ENCODE measurements at regions not wholly inside any gene's neighbourhood (a gene's known extent, or its start where the extent isn't known, plus 50 kb on each side); places are given as distances from the start of the nearest gene placed in this dataset.

GRCh38 chr9:89986190-89986589, 381.4 kb downstream of the GADD45G start:
- 95 to 96% methylated on average over 2 of the region's 2 CpGs for WGBS, 2 experiments

GRCh38 chr9:89988458-89988857, 383.6 kb downstream of the GADD45G start:
- Histone ChIP-seq H3K27ac (ENCODE audit: insufficient read depth, low read depth, low read length, poor library complexity, severe bottlenecking) (no peak overlapping the region), H3K4me3 (ENCODE audit: insufficient read depth, low read depth, low read length) (no peak overlapping the region), H3K4me1 (ENCODE audit: control insufficient read depth, insufficient read depth, low read length) (no peaks in the 10 kb centered on the region), H3K36me3 (ENCODE audit: control insufficient read depth, insufficient read depth, low read length) (no peaks in the 10 kb centered on the region), H3K27me3 (ENCODE audit: control insufficient read depth, insufficient read depth, low read length, poor library complexity, severe bottlenecking) (no peaks in the 10 kb centered on the region), H3K9me3 (ENCODE audit: control insufficient read depth, low read length) (no peaks in the 10 kb centered on the region)
- no CpG with 5 or more reads among the region's 1 CpG for WGBS, 2 experiments

More at GRCh38 chr9:89986190-89986589, 381.4 kb downstream of the GADD45G start:
- Histone ChIP-seq H3K36me3 (ENCODE audit: control insufficient read depth, insufficient read depth, low read length) (no peaks in the 10 kb centered on the region), H3K4me1 (ENCODE audit: control insufficient read depth, insufficient read depth, low read length) (no peaks in the 10 kb centered on the region), H3K4me3 (ENCODE audit: insufficient read depth, low read depth, low read length) (no peak overlapping the region), H3K27me3 (ENCODE audit: control insufficient read depth, insufficient read depth, low read length, poor library complexity, severe bottlenecking) (no peaks in the 10 kb centered on the region), H3K27ac (ENCODE audit: insufficient read depth, low read depth, low read length, poor library complexity, severe bottlenecking) (no peak overlapping the region), H3K9me3 (ENCODE audit: control insufficient read depth, low read length) (no peaks in the 10 kb centered on the region)

- Histone ChIP-seq H3K4me1 (ENCODE audit: control insufficient read depth, insufficient read depth, low read length) (peaks cover 13% of the 10 kb centered on the region), H3K9me3 (ENCODE audit: control insufficient read depth, low read length) (no peaks in the 10 kb centered on the region), H3K27ac (ENCODE audit: insufficient read depth, low read depth, low read length, poor library complexity, severe bottlenecking) (no peak overlapping the region), H3K27me3 (ENCODE audit: control insufficient read depth, insufficient read depth, low read length, poor library complexity, severe bottlenecking) (no peaks in the 10 kb centered on the region), H3K36me3 (ENCODE audit: control insufficient read depth, insufficient read depth, low read length) (no peaks in the 10 kb centered on the region), H3K4me3 (ENCODE audit: insufficient read depth, low read depth, low read length) (no peak overlapping the region)
- 94 to 95% methylated on average over 7 of the region's 7 CpGs for WGBS, 2 experiments
These were observed 386.5 kb downstream of the GADD45G start for GRCh38 chr9:89991204-89991790.

GRCh38 chr9:89992326-89993198, 387.8 kb downstream of the GADD45G start:
- H3K27ac ChIP-seq (ENCODE audit: insufficient read depth, low read depth, low read length, poor library complexity, severe bottlenecking): no peak overlapping the region
- WGBS, 2 experiments: 85 to 86% methylated on average over 15 to 16 of the region's 16 CpGs

DNA sequence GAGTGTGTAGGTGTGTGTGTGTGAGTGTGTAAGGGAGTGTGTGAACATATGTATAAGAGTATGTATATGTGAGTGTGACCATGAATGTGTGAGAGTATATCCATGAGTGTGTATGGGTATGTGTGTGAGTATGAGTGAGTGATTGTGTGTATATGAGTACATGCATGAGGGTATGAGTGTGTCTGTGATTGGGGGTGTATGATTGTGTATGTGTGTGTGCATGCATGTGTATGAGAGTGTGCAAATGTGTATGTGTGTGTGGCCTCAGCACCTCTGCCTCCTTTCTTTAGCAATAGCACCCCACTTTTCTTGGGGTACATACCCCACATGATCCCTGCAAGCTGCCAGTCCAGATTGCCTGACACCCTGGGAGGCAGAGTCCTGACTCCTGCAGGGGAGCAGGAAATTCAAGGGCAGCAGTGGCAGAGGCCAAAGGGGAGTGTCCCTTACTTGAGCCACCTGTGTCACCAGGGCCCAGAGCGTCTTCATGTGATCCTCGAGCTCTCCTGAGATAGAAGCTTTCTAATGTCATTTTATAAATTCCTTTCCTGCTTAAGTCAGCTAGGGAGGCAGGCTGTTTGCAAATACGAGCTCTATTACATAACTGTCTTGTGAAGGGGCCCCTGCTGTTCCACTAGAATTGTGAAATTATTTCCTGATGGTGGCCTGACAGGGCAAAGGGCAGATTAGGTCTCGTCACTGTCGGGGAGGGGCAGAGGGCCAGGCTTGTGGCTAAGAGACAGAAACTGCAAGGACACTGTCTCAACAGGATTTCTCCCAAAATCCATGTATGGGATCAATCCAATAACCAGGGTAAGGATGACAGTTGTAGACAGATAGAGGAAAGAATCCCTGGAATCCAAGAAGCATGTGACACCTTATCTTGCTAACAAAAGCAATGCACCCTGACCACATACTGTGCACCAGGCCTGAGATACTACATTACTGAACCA, 389.1 kb downstream of the GADD45G start:
- H3K4me3 ChIP-seq (ENCODE audit: insufficient read depth, low read depth, low read length): no peak overlapping the region
- no peak overlapping the region for H3K27ac ChIP-seq (ENCODE audit: insufficient read depth, low read depth, low read length, poor library complexity, severe bottlenecking)
- H3K27me3 ChIP-seq (ENCODE audit: control insufficient read depth, insufficient read depth, low read length, poor library complexity, severe bottlenecking): no peaks in the 10 kb centered on the region
- no peaks in the 10 kb centered on the region for H3K36me3 ChIP-seq (ENCODE audit: control insufficient read depth, insufficient read depth, low read length)
- 67 to 71% methylated on average over 5 of the region's 5 CpGs for WGBS, 2 experiments
- peaks cover 13% of the 10 kb centered on the region for H3K4me1 ChIP-seq (ENCODE audit: control insufficient read depth, insufficient read depth, low read length)
- no peaks in the 10 kb centered on the region for H3K9me3 ChIP-seq (ENCODE audit: control insufficient read depth, low read length)

More at GRCh38 chr9:89992326-89993198, 387.8 kb downstream of the GADD45G start:
- Histone ChIP-seq H3K4me3 (ENCODE audit: insufficient read depth, low read depth, low read length) (no peak overlapping the region), H3K27me3 (ENCODE audit: control insufficient read depth, insufficient read depth, low read length, poor library complexity, severe bottlenecking) (no peaks in the 10 kb centered on the region), H3K36me3 (ENCODE audit: control insufficient read depth, insufficient read depth, low read length) (no peaks in the 10 kb centered on the region), H3K9me3 (ENCODE audit: control insufficient read depth, low read length) (no peaks in the 10 kb centered on the region), H3K4me1 (ENCODE audit: control insufficient read depth, insufficient read depth, low read length) (peaks cover 13% of the 10 kb centered on the region)

DNA sequence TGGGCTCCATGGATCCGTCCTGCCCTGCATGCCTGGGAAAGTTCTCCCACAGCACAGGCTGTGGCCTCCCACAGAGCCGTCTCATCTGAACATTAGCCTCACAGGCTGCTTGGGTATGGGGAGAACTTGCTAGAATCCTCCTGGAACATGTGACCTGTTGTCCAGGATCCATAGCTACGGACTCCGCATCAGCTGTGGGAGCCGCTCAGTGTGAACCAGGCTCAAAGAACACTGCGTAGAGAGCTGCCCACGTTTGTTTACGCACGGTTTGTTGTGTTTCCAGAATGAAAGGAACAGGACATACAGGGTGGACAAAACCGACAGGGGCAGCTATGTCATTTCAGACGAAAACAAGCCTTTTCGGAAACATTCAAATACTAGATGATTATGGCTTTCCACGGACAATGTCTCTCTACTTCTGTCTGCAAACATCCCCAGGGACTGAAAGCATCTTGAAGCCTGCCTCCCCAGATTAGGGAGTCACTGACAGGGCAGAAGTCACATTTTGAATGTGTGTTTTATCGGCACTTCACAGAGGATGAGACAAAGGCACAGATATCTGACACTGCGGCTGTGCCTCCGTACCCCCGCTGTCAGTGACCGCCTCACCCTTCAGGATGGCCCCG, 390.3 kb downstream of the GADD45G start:
- Histone ChIP-seq H3K4me3 (ENCODE audit: insufficient read depth, low read depth, low read length) (no peak overlapping the region), H3K27ac (ENCODE audit: insufficient read depth, low read depth, low read length, poor library complexity, severe bottlenecking) (no peak overlapping the region), H3K4me1 (ENCODE audit: control insufficient read depth, insufficient read depth, low read length) (peaks cover 19% of the 10 kb centered on the region), H3K9me3 (ENCODE audit: control insufficient read depth, low read length) (no peaks in the 10 kb centered on the region), H3K27me3 (ENCODE audit: control insufficient read depth, insufficient read depth, low read length, poor library complexity, severe bottlenecking) (no peaks in the 10 kb centered on the region), H3K36me3 (ENCODE audit: control insufficient read depth, insufficient read depth, low read length) (no peaks in the 10 kb centered on the region)
- WGBS, 2 experiments: 81 to 85% methylated on average over 19 of the region's 19 CpGs

DNA sequence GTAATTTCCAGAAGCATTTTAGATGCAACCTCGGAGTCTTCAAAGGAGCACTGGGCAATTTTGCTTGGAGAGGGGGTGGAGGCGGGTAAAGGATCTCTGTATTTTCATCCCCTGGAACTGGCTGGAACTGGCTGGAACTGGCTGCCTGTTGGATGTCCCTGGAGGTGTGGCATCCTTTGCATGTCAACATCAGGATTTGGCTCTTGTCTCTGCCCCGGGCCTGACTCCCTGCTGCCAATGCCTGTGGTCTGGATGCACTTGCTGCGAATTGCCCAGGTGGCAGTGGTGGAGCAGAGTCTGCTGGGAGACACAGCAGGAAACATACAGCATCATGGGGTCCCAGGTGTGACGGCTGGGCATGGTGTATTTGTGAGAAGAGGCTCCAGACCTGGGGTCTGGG, 391.3 kb downstream of the GADD45G start:
- H3K36me3 ChIP-seq (ENCODE audit: control insufficient read depth, insufficient read depth, low read length): no peaks in the 10 kb centered on the region
- peaks cover 19% of the 10 kb centered on the region for H3K4me1 ChIP-seq (ENCODE audit: control insufficient read depth, insufficient read depth, low read length)
- no peaks in the 10 kb centered on the region for H3K9me3 ChIP-seq (ENCODE audit: control insufficient read depth, low read length)
- no peak overlapping the region for H3K27ac ChIP-seq (ENCODE audit: insufficient read depth, low read depth, low read length, poor library complexity, severe bottlenecking)
- H3K27me3 ChIP-seq (ENCODE audit: control insufficient read depth, insufficient read depth, low read length, poor library complexity, severe bottlenecking): no peaks in the 10 kb centered on the region
- 91 to 93% methylated on average over 5 of the region's 5 CpGs for WGBS, 2 experiments
- H3K4me3 ChIP-seq (ENCODE audit: insufficient read depth, low read depth, low read length): no peak overlapping the region

DNA sequence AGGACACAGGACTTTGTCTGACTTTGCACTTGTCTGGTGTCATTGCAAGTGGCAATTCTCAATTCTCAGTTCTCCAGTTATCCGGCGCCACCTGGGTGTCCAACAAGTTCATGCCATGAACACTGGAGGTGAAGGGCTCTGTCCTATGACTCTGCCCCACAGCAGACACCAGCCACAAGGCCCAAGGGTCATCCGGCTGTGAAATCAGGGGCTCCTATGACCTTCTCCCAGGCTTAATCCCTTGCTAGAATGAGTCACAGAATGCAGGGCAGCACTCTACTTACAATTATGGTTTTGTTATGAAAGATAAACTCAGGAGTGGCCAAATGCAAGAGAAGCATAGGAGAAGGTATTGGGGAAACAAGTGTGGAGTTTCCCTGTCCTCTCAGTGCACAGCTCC, 392.0 kb downstream of the GADD45G start:
- H3K27ac ChIP-seq (ENCODE audit: insufficient read depth, low read depth, low read length, poor library complexity, severe bottlenecking): no peak overlapping the region
- H3K9me3 ChIP-seq (ENCODE audit: control insufficient read depth, low read length): no peaks in the 10 kb centered on the region
- peaks cover 21% of the 10 kb centered on the region for H3K4me1 ChIP-seq (ENCODE audit: control insufficient read depth, insufficient read depth, low read length)
- no peaks in the 10 kb centered on the region for H3K27me3 ChIP-seq (ENCODE audit: control insufficient read depth, insufficient read depth, low read length, poor library complexity, severe bottlenecking)
- WGBS, 2 experiments: 93 to 98% methylated on average over 3 of the region's 3 CpGs
- no peaks in the 10 kb centered on the region for H3K36me3 ChIP-seq (ENCODE audit: control insufficient read depth, insufficient read depth, low read length)
- no peak overlapping the region for H3K4me3 ChIP-seq (ENCODE audit: insufficient read depth, low read depth, low read length)

DNA sequence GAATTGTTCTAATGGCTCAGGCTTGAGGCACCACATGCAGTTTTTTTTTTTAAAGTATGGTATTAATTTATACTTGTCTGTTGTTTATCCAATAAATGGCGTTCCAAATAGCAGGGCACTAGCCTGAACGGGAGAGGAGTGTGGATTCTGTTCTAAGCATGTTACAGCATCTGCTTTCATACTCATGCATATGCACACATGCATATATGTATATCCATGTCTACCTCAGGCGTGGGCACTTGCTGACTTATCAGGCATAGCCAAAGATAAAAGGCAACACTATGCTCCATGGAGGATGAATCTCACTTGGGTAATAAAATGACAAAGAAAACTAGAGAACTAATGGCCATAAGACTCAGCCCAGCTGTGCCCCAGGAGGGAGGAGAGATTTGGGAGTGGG, 393.8 kb downstream of the GADD45G start:
- no peak overlapping the region for H3K4me3 ChIP-seq (ENCODE audit: insufficient read depth, low read depth, low read length)
- no peak overlapping the region for H3K27ac ChIP-seq (ENCODE audit: insufficient read depth, low read depth, low read length, poor library complexity, severe bottlenecking)
- no peaks in the 10 kb centered on the region for H3K36me3 ChIP-seq (ENCODE audit: control insufficient read depth, insufficient read depth, low read length)
- 94 to 95% methylated on average over 2 to 3 of the region's 3 CpGs for WGBS, 2 experiments
- peaks cover 26% of the 10 kb centered on the region for H3K4me1 ChIP-seq (ENCODE audit: control insufficient read depth, insufficient read depth, low read length)
- no peaks in the 10 kb centered on the region for H3K9me3 ChIP-seq (ENCODE audit: control insufficient read depth, low read length)
- no peaks in the 10 kb centered on the region for H3K27me3 ChIP-seq (ENCODE audit: control insufficient read depth, insufficient read depth, low read length, poor library complexity, severe bottlenecking)
